Ramos (cell line): ENCODE measurements at regions not wholly inside any gene's neighbourhood (a gene's known extent, or its start where the extent isn't known, plus 50 kb on each side); places are given as distances from the start of the nearest gene placed in this dataset.

Experiments
- in situ Hi-C: fragments of 300-500 bp; cut with MboI; formaldehyde crosslinking; loops from one replicate; pipeline ENCODE4 v1.14.3; 2022; ENCODE audit warnings: low sequenced_read_pairs; ENCODE audit not compliant: unreplicated experiment

DNA sequence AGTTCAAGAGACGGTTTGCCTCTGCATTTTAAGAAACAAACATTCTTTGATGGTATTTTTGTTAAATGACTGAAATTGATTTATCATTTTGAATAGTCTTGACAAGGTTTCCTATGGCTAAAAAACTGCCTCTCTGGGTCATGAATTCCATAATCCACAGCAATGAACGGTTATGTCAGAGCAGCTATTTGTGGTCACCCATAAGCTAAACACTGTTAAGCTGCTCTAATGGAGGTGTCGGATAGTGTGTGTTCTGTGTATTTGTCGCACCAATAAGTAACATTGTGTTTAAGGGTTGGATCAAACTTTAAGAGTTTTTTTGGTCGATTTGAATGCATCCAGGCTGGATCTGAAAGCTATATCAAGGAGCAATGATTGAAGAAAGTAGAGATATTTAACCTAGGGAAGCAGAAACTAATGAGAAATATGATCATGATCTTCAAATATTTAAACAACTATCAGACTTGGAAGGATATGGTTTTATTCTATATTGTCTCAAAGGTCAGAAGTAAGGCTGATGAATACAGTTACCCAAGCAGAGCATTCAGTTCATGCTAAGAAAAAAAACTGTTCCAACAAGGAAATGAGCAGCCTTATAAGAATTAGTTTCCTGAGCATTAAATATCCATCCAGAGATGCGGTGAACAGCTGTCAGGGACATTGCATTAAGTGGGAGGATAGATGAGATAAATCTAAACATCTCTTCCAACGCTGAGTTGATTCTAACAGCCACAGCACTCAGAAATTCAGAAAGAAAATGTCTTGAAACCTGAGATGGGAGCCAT, 232.3 kb upstream of the RPS6KA3 start:
- in situ Hi-C loops, result no loop called here

DNA sequence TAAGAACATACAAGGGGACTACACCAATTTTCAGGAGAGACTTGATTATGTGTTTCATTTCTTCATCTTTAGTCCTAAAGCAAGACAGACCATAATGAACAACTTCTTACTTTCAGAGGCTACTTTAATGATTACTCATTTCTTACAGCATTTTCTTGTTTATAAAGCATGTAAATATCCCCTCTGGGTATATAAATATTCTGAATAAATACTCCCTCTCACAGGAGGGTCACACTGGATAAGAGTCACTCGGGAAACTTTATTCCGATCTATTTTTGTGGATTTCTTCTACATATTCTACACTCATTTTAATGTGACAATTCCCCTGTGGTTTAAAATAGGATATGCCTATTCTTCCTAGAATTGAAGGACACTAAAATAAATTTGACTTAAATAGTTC, 228.9 kb upstream of the RPS6KA3 start:
- in situ Hi-C loops, result no loop called here

GRCh38 chrX:20488473-20488872, 221.8 kb upstream of the RPS6KA3 start:
- in situ Hi-C loops, result no loop called here

- in situ Hi-C loops, result no loop called here
Observed at GRCh38 chrX:20487227-20487626, 220.5 kb upstream of the RPS6KA3 start.

DNA sequence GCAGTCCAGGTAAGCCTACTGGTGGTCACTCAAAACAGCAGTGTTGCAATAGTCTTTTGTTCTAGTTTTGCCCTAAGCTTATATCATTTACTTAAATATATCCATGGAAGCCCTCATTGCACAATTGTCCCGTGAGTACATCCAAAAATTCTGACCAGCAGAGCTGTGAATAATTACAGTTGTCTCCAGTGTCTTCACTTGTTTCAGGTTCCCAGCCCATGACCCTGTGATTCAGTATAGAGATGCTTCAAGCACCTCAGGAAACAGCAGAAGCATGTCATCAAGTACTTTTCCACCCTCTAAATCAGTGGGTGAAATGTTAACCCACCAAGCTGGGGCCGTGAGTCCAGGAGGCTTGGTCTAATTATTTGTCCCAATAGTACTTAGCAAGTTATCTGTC, 214.9 kb upstream of the RPS6KA3 start:
- in situ Hi-C loops, result no loop called here

DNA sequence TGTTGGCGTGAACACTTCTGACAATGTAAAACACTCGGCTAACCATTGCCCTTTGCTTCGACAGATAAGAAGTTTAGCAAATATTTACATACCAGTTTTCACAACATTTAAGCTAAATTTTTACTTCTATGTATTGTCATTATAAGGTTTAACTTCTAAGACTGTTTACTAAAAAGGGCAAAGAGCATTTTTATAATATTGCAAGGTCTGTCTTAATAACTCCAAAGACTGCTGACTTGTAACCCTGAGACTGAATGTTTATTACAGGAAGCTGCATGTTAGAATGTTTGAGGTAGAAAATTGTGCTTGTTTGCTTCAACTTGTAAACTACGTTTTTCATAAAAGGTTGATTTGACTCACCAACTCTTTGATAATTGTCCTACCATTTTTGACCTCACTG, 213.2 kb upstream of the RPS6KA3 start:
- in situ Hi-C loops, result no loop called here

GRCh38 chrX:20479048-20479447, 212.3 kb upstream of the RPS6KA3 start:
- in situ Hi-C loops, result no loop called here

DNA sequence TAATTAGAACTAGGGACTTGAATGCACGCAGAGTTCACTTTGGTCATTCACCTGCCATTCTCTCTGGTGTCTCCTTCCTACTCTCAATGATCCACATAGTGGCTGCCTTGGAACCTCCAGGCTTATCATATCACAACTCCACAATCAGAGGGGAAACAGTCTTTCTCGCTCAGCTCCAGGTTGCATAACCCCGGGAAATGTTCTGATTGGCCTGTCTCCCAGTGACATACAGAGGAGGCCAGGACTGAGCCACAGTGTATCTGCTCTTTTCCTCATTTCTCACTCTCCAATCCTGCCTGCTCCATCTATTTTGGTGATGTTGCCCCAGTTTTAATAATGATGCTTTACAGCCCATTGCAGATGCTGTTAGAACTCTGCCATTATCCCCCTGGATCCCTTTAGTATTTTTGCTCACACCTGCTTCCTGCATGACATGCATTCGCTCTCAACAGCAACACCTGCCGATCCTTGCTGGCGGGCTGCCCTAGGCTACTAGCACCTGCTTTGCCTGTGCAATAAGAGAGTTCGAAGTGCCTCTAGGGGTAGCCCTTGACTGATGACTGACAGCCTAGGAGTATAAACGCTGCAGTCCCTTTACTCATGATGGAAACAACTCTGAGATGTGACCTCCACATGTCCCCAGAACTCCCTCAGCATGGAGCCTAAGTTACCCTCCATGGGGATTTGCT, 211.3 kb upstream of the RPS6KA3 start:
- in situ Hi-C loops, result no loop called here

- in situ Hi-C loops, result no loop called here
Observed at GRCh38 chrX:20477219-20477618, 210.5 kb upstream of the RPS6KA3 start.

DNA sequence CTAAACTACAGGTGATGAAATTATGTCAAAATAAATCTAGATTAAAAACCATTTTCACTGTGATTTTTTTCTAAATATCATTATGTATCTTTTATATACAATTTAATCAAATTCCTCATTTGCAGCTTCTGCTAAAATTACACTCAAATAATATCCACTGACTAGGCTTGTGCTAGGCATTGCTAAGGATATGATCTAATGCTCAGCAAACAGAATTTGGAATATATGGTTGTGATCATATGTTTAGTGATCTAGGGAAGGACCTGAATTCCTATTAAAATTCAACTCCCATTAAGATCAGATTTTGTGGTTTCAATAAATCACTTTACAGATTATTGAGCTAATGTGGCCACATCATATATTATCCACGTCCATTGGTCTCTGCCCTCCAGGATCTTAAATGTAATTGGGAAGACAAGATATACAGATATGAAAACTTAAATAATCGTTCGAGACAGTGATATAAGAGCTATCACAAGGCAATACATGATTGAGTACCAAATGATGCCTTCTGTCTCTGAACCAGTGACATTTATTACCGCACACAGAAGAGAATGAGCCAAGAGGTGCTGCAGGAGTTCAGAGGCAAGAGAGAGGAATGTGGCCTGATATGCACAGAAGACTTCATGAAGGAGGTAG, 206.0 kb upstream of the RPS6KA3 start:
- in situ Hi-C loops, result no loop called here

DNA sequence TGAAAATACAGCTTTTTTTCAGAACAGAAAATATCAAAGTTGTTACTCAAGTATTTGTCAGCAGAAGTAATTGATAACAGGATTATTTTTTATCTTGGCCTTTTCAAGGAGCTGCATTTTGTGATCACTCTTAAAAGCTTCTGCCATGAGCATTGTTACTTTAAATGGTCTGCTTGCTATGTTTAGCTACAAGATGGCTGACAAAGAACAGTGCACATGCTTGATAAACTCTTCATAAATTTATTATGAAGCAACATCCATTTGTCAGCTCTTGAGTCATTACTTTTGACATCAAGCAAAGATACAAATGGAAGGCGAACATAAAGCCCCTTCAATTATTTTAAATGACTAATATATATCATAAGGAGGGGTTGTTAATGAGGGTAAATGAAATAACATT, 205.4 kb upstream of the RPS6KA3 start:
- in situ Hi-C loops, result no loop called here

GRCh38 chrX:20471483-20471882, 204.8 kb upstream of the RPS6KA3 start:
- in situ Hi-C loops, result no loop called here

DNA sequence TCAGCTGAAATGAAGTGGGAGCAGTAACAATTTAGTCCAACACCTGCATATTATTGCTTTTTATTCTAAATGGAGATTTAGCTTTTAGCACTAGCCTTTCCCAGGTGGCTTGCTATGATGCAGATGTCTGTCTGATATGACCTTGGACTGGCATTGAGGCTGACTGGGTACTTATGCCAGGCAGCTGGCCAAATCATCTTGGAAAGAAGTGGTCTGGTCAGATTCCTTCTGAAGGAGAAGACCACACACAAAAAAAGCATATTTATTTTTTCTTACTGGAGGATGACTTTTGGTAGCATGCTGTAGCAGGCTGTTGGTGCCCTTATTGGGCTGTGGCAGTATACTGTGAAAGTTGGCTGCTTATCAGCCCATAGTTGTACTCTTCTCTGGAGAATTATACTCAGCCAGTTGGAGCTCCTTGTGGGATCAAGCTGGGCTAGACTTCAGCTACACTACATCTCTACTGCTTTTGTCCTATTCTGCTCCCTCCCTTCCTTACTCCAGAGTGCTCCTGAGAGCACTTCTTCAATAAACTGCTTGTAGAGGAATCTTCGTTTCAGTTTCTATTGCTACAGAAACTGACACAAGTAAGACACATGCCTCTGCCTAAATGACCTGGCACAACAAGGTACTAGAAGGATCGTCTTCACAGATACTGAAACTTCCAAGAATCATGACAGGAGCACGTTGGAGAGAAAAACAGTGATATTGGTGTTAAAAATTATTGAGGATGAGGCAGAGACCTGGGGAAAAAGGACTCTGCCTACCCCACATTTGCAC, 196.8 kb upstream of the RPS6KA3 start:
- in situ Hi-C loops, result no loop called here

GRCh38 chrX:20461576-20461975, 194.9 kb upstream of the RPS6KA3 start:
- in situ Hi-C loops, result no loop called here

- in situ Hi-C loops, result no loop called here
Observed at GRCh38 chrX:20461002-20461401, 194.3 kb upstream of the RPS6KA3 start.

- in situ Hi-C loops, result no loop called here
Observed at GRCh38 chrX:20459410-20460350, 193.0 kb upstream of the RPS6KA3 start.

DNA sequence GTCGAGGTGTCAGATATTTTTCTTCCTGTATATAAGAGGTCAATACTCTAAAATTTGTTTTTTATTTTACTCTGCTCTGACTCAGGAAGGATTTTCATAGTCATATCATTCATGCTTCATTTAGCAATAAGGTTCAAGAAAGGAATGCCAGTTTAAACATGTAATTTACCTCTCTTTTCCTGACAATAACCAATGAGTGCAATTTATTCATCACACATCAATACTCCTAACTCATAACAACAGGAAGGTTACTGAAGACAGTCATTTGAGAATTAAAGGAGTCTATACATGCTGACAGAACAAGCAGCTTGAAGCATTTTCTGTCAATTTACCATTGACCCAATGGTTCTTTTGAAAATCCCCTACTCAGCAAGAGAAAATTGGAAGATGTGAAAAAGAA, 190.3 kb upstream of the RPS6KA3 start:
- in situ Hi-C loops, result no loop called here

DNA sequence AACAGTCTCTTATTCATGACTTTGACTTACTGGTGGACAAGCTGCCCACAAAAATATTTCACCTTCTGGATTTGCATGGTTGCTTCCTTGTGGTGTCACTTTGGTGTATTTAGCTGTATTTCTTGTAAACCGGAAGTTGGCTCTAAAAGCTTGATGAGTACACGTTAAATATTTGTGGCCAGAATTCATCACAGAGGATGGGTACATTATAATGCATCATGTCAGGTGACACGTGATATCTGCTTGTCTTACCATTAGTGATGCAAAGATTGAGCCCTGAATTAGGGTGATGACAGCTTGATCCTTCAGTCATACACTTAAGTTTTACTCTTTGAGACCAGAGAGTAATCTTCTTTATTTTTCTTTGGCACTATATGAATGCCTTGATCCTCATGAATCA, 188.3 kb upstream of the RPS6KA3 start:
- in situ Hi-C loops, result no loop called here

DNA sequence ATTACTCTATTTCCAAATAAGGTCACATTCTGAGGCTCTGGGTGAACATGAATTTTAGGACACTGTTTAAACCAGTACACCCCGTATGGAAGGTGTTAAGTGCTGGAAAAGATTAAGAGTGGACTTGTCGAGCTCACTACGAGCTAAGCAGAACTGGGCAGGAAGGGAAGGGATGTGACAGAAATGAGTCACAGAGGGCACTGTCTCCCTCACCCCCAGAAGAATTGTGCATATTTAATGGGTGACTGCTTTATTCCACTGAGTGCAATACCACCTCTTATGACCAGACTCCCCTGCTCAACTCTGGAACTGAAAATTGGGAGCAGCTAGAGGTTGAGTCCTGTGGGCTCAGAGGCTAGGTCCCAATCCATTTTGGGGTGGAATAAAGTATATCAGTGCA, 187.4 kb upstream of the RPS6KA3 start:
- in situ Hi-C loops, result no loop called here

GRCh38 chrX:20452487-20452886, 185.8 kb upstream of the RPS6KA3 start:
- in situ Hi-C loops, result no loop called here
